NCI-H1436 treated with DMSO at 0.1 percent for 48 hours (cell line): ENCODE measurements at regions not wholly inside any gene's neighbourhood (a gene's known extent, or its start where the extent isn't known, plus 50 kb on each side); places are given as distances from the start of the nearest gene placed in this dataset.

Experiments used
- DNase-seq: peaks from one replicate; lab custom pipeline; 2025; lab: John Stamatoyannopoulos, UW

DNA sequence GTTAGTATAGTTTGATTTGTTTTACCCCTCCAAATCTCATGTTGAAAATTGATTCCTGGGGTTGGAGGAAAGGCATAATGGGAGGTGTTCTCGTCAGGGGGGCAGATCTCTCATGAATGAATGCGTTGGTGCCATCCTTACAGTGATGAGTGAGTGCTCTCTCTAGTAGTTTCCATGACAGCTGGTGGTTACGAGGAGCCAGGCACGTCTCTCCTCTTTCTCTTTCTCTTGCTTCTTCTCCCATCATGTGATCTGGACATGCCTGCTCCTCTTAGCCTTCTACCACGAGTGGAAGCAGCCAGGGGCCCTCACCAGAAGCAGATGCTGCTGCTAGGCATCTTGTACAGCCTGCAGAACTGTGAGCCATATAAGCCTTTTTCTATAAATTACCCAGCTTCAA lies 454.1 kb downstream of the EFNA5 start:
- no peak for DNase-seq

DNA sequence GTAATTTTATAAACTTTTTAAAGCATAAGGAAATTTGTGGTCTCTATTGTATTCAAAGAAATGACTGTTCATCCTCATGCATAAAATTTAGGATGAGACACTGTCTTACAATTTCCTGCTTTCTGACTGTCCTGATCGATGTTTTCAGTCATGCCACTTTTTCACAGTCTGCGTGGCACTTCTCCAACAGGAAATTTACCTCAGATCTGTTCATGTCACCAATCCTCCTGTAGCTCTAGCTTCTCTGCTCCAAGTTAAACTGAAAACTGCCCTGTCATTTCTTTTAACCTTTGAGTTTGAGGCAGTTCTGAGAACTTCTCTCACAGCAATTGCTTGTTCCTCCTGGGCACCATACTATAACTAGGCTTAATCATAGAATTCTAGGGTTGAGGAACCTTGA lies 455.1 kb downstream of the EFNA5 start:
- DNase-seq, result no peak

DNA sequence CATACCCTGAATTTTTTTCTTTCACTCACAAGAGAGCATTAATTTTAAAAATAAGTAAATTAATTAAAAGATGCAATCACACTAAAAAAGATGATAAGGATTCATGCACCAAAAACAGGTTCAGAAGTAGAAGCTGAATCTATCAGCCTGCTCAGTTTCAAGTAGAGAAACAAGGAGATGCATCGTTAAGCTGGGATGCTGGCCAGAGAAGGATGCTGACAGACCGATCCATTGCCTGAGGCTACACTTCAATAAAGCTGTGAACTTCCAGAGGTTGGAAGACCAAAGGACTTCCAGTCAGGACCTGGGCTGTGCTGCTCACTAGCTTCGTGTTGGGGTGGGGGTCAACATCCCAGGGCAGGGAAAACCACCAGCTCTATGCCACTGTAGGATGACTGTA lies 457.7 kb downstream of the EFNA5 start:
- no peak for DNase-seq

GRCh38 chr5:107211630-107212029 lies 459.1 kb downstream of the EFNA5 start:
- DNase-seq, result no peak

DNA sequence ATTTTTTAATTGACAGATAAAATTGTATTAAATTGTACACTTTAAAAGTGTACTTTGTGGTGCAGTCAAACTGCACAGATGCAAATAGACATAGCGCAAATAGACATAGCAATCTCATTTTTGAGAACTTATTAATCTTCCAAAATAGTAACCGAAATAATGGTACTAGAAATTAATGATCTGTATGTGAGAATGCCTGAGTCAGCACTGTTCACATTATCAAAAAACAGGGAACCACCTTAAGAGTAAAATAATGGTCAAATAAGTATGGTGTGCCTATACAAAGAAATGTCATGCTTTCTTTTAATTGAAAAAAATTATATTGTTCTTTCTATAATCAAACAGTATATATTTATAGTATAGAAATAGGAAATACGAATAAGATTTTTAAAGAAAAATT lies 461.9 kb downstream of the EFNA5 start:
- DNase-seq, result no peak

- no peak for DNase-seq
These were observed 466.3 kb downstream of the EFNA5 start for GRCh38 chr5:107204413-107204812.

DNA sequence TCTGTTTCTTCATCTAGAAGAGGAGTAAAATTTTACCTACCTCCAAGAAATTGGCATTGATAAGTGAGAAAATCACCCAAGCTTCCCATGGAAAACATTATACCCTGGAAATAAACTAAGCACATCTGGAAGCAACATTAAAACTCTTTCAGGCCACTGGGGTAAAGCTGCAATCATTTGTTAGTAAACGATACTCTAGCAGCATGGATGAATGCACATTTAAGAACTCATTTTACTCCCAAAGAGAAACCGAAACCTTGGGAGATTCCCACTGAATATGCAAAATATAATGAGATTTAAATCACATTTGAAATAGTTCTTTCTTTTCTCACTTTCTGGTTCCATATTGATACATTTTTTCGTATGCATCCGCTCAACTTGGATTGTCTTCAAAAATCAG lies 467.5 kb downstream of the EFNA5 start:
- no peak for DNase-seq

DNA sequence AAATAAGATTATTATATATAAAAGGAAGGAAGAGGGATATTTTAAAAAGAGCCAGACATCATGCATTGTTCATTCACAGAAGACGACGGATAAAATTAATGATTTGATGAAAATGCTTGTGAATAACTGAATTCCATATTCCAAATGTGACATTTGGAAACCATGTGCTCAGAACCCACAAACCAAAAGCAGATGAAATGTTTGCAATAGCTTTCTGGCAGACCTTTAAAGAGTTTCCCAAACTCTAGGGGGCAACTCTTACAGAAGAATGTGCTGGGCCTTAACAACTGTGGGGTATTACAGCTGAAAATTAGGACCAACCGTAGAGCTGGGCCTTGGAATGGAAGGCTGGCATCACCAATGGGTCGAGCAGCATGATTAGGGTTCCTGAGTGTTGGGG lies 471.0 kb downstream of the EFNA5 start:
- DNase-seq, result no peak

- no peak for DNase-seq
These were observed 474.2 kb downstream of the EFNA5 start for GRCh38 chr5:107196500-107197059.

GRCh38 chr5:107195890-107196395 lies 474.8 kb downstream of the EFNA5 start:
- no peak for DNase-seq

DNA sequence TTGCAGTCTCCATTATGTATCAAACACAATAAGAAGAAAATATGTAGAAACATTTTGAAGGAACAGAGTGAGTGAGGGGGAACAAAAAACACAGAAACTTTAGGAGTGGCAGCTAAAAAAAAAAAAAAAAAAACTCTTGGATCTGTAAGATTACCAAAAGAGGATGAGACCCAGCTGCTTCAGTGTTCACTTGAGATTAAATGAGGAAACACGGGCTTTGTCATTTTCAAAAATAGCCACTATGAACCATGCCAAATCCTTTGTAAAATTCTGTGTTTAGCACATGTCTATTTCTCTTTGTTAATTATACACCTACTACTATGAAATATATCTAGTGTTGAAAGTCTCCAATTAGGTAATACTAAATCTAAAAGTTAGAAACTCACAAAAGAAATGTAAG lies 485.9 kb downstream of the EFNA5 start:
- no peak for DNase-seq

- DNase-seq, result no peak
These were observed 486.7 kb downstream of the EFNA5 start for GRCh38 chr5:107184066-107184465.

DNA sequence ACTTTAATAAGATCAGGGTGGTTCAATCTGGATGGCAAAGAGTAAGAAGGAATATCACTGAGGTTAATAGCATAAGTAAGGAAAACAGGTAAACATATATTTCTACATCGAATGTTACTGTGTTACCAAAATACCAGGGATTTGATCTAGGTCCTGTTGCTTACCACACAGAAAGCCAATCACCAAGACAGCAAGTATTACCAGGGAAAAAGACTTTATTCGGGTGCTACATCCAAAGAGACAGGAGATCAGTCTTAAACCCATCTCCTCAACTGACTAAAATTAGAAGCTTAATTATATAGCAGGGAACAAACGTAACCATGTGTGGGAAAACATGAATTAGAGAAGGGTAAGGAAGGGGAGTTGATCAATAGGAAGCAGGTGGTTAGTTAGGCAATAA lies 500.1 kb downstream of the EFNA5 start:
- no peak for DNase-seq

GRCh38 chr5:107169867-107170266 lies 500.9 kb downstream of the EFNA5 start:
- DNase-seq, result no peak

DNA sequence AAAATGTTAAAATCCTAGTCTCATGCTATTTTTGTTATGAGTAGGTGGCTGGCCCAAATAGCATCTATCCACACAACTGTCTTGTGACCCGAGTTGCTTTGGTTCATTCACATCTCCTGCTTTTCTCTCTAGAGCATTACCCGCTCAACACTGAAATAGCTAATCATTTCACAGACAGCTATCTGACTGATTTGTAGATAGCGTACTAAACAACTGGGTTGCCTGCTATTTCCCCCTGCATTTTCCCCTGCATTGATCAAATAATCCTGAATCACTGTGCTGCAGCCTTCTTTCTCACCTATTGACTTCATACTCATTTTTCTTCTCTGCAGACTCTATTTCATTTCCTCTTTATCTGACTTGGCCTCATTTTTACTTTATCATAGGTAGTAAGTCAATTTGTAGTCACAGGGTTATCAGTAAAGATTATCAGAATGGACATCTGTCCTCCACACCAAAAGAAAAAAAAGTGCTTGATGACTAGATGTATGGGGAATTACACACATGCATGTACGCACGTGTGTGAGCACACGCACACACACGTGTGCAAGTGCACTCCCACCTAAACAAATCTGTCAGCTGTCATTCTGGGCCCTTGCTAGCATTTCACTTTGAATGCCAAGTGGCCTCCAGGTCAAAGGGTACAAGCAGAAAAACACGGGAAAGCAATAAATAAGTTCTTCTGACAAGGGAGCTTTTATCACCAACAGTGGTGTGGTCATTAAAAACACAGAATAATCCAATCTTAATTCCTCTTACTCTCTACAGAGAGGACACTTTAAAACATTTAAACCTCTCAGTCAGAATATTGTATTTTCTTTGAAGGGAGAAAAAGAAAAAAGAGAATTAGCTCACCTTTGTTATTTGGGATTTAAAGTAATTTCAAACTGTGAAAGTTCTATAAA lies 501.6 kb downstream of the EFNA5 start:
- no peak for DNase-seq

GRCh38 chr5:107168086-107168485 lies 502.7 kb downstream of the EFNA5 start:
- no peak for DNase-seq

DNA sequence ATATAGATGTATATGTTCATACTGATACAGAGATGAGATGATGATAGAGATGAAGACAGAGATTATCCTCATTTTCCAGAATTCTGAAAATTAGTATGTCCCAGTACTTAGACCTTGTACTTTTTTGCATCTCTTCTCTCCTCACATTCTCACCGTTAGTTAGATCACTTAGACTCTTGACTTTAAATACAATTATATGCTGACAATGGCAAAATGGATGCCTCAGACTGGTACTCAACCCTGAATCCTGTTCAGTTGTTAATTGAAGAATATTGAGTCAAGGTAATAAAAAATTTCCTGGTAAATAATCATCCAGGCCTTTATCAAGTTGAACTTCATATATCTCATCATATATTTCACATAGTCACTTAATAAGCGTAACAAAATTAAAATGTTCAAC lies 505.4 kb downstream of the EFNA5 start:
- no peak for DNase-seq

- no peak for DNase-seq
These were observed 512.9 kb downstream of the EFNA5 start for GRCh38 chr5:107157809-107158208.

GRCh38 chr5:107155707-107156106 lies 515.0 kb downstream of the EFNA5 start:
- no peak for DNase-seq

GRCh38 chr5:107154593-107154992 lies 516.1 kb downstream of the EFNA5 start:
- no peak for DNase-seq

DNA sequence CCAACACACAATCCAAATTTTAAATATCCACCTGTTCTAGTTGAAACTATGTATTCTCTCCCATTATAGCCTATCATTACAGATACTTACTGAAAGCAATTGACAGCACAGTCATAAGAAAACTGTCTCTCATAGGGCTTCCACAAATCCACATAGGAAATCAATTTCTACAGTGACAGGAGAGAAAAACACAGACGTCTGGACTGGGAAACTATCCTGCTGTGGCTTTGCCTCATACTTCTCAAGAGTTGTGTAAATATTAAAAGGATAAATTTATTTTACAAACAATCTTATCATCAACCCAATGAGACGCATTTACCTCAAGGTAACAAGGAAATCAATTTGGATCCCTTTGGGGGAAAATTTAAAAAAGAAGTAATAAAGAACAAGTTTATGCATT lies 517.5 kb downstream of the EFNA5 start:
- no peak for DNase-seq

- no peak for DNase-seq
These were observed 521.3 kb downstream of the EFNA5 start for GRCh38 chr5:107149243-107150005.

DNA sequence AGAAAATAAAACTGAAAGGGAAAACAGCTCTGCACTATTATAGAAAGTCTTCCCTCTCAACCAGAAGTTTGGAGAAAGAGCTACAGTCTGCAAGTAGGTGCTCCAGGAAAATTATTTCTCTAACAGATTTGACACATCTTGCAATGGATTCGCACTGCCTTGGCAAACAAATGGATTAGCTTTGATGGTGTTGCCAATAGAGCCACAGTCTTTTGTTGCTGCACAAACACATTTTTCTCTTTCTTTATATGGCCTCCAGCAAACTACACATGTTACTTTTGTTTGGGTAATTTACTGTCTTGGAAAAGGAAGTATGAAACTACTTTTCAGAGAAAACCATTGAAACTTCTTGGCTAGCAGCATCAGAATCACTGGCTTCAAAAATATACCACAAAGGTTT lies 523.1 kb downstream of the EFNA5 start:
- DNase-seq, result no peak
